ENCODE measurements at regions not wholly inside any gene's neighbourhood (a gene's known extent, or its start where the extent isn't known, plus 50 kb on each side); places are given as distances from the start of the nearest gene placed in this dataset.

DNA sequence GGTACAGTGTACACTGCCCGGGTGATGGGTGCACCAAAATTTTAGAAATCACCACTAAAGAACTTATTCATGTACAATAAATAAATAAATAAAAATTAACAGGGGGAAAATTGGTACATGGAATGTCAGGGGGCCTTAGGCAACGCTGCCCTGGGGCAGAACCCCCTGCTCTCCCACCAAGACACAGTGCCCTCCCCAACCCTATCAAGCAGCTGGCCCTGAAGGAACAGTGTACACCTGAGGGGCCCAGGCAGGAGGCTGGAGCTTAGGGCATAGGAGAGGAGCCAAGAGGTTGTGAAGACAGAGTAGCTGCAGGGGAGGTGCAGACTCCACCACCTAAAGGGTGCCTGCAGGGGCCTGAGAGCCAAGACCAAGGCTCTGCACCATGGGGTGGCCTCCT, 128.8 kb downstream of the BMS1 start:
- Histone ChIP-seq H2BK5ac (ENCODE audit: low read depth, low read length, poor library complexity, severe bottlenecking) (no peak overlapping the region), H3K36me3 (ENCODE audit: control insufficient read depth, insufficient read depth, low read length) (no peaks in the 10 kb centered on the region), H2BK20ac (ENCODE audit: low read depth, low read length) (no peak overlapping the region), H3K18ac (ENCODE audit: low read depth, low read length) (no peak overlapping the region), H4K8ac (ENCODE audit: low read depth in 2 of 2, low read length in 2 of 2) (no peak overlapping the region), H3K4me3 (ENCODE audit: insufficient read depth, low read depth, low read length) (no peak overlapping the region), H3K4ac (ENCODE audit: low read depth, low read length) (no peak overlapping the region), H2BK15ac (ENCODE audit: low read depth, low read length) (no peak overlapping the region), H2BK120ac (ENCODE audit: low read depth, low read length) (no peak overlapping the region), H3K27me3 (ENCODE audit: control insufficient read depth, insufficient read depth, low read length) (no peaks in the 10 kb centered on the region), H3K4me2 (ENCODE audit: low read depth, low read length) (no peak overlapping the region), H2AK5ac (ENCODE audit: low read depth, low read length) (no peak overlapping the region), H3K27ac (ENCODE audit: insufficient read depth, low read length) (no peak overlapping the region), H3K79me1 (ENCODE audit: low read depth in 1 of 2, low read length in 2 of 2) (no peaks in the 10 kb centered on the region), H4K91ac (ENCODE audit: insufficient read depth, low read depth, low read length) (no peak overlapping the region), H3K9me3 (ENCODE audit: control insufficient read depth, insufficient read depth, low read length) (no peaks in the 10 kb centered on the region), H2AK9ac (replicated peaks; ENCODE audit: low read depth, low read length, poor library complexity) (no peak overlapping the region), H4K20me1 (ENCODE audit: insufficient read depth, low read length) (no peaks in the 10 kb centered on the region), H3K9me1 (ENCODE audit: insufficient read depth, low read length) (no peaks in the 10 kb centered on the region), H3K14ac (replicated peaks; ENCODE audit: low read depth, low read length) (no peak overlapping the region), H2AFZ (replicated peaks; ENCODE audit: low read length, poor library complexity) (no peak overlapping the region), H4K5ac (ENCODE audit: low read depth, low read length) (no peak overlapping the region), H3K9ac (ENCODE audit: low read depth, low read length) (no peak overlapping the region), H3K23ac (ENCODE audit: low read depth, low read length) (no peak overlapping the region), H3K56ac (ENCODE audit: extremely low read depth, insufficient read depth, low read length) (no peak overlapping the region), H3K4me1 (ENCODE audit: control insufficient read depth, insufficient read depth, low read length) (no peaks in the 10 kb centered on the region)
- no CpG with 5 or more reads among the region's 2 CpGs for WGBS, 2 experiments (ENCODE audit: extremely low coverage in 2 of 2, insufficient read length in 1 of 2)
- ATAC-seq (ENCODE audit: low read depth) (no peak), DNase-seq (no peak)
- in situ Hi-C loops (cut with MboI; ENCODE audit: low sequenced_read_pairs) (no loop called here), dilution Hi-C loops (cut with HindIII; ENCODE audit: low sequenced_read_pairs, unreplicated experiment) (no loop called here), intact Hi-C loops (cut with micrococcal nuclease) (loop anchor here (10.0 kb wide), 1 partner anchor 93 kb away; no protein-coding TSS in a partner anchor)
- ChIA-PET POLR2A (ENCODE audit: unreplicated experiment) (no interaction called here), CTCF (no interaction called here)
- no peak for TF ChIP-seq BHLHE40 (IDR thresholded peaks at IDR 0.05; ENCODE audit: low read depth, low read length)
- TF ChIP-seq RAD21 (IDR thresholded peaks at IDR 0.05; ENCODE audit: low read length), result no peak
- TF ChIP-seq, protein P1, sequence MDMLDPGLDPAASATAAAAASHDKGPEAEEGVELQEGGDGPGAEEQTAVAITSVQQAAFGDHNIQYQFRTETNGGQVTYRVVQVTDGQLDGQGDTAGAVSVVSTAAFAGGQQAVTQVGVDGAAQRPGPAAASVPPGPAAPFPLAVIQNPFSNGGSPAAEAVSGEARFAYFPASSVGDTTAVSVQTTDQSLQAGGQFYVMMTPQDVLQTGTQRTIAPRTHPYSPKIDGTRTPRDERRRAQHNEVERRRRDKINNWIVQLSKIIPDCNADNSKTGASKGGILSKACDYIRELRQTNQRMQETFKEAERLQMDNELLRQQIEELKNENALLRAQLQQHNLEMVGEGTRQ (IDR thresholded peaks at IDR 0.05; ENCODE audit: low read depth, low read length), result no peak
- TF ChIP-seq RCOR1 (IDR thresholded peaks at IDR 0.05; ENCODE audit: insufficient replicate concordance, low read length), result no peak
- no peak for TF ChIP-seq CHD1 (IDR thresholded peaks at IDR 0.05; ENCODE audit: low read depth, low read length)
- TF ChIP-seq MAFK (IDR thresholded peaks at IDR 0.05; ENCODE audit: low read depth, low read length), result no peak
- no peak for TF ChIP-seq CEBPB (IDR thresholded peaks at IDR 0.05; ENCODE audit: low read depth, low read length)
- BruUV-seq (replicated peaks), result no TSS peak

Measured in IMR-90 (cell line).